ENCODE measurements at regions not wholly inside any gene's neighbourhood (a gene's known extent, or its start where the extent isn't known, plus 50 kb on each side); places are given as distances from the start of the nearest gene placed in this dataset.
"Not testable (repeated sequence)": the region's sequence is repeated elsewhere in the genome, so short reads cannot be mapped to it uniquely, and the experiment has no call there.

- no peak for DNase-seq
- peaks cover 0 to 1% (median 0%) of the 10 kb centered on the region in 6 donors for H3K9me3 Mint-ChIP-seq
- peaks cover 7 to 15% (median 9%) of the 10 kb centered on the region in 3 donors for H3K27me3 Mint-ChIP-seq (ENCODE audit: low read depth in 3 of 3)
- no peaks in the 10 kb centered on the region for H3K4me1 Mint-ChIP-seq
- no peak overlapping the region for H3K27ac Mint-ChIP-seq
- H3K36me3 Mint-ChIP-seq, result no peaks in the 10 kb centered on the region
- H3K4me3 Mint-ChIP-seq, result no peak overlapping the region
Observed at GRCh38 chr7:106562711-106563366, 98.1 kb downstream of the CCDC71L start.

GRCh38 chr7:106561666-106562411 lies 99.1 kb downstream of the CCDC71L start:
- no peak overlapping the region for H3K27ac Mint-ChIP-seq
- peaks cover 7 to 11% (median 9%) of the 10 kb centered on the region in 3 donors for H3K27me3 Mint-ChIP-seq (ENCODE audit: low read depth in 3 of 3)
- H3K36me3 Mint-ChIP-seq, result no peaks in the 10 kb centered on the region
- H3K4me3 Mint-ChIP-seq, result no peak overlapping the region
- H3K4me1 Mint-ChIP-seq, result no peaks in the 10 kb centered on the region
- peaks cover 0 to 1% (median 0%) of the 10 kb centered on the region in 6 donors for H3K9me3 Mint-ChIP-seq
- DNase-seq, result no peak

- Mint-ChIP-seq H3K4me3 (no peak overlapping the region), H3K27me3 (ENCODE audit: low read depth in 3 of 3) (peaks cover 7 to 11% (median 9%) of the 10 kb centered on the region in 3 donors), H3K36me3 (no peaks in the 10 kb centered on the region), H3K4me1 (no peaks in the 10 kb centered on the region), H3K27ac (no peak overlapping the region), H3K9me3 (peaks cover 0 to 1% (median 0%) of the 10 kb centered on the region in 6 donors)
- no peak for DNase-seq
Observed at GRCh38 chr7:106561151-106561550, 99.8 kb downstream of the CCDC71L start.

GRCh38 chr7:106560482-106560881 lies 100.5 kb downstream of the CCDC71L start:
- Mint-ChIP-seq H3K9me3 (peaks cover 0 to 1% (median 0%) of the 10 kb centered on the region in 6 donors), H3K36me3 (no peaks in the 10 kb centered on the region), H3K27me3 (ENCODE audit: low read depth in 3 of 3) (peaks cover 11% of the 10 kb centered on the region in 3 donors), H3K4me3 (no peak overlapping the region), H3K27ac (no peak overlapping the region), H3K4me1 (no peaks in the 10 kb centered on the region)
- DNase-seq, result no peak

DNA sequence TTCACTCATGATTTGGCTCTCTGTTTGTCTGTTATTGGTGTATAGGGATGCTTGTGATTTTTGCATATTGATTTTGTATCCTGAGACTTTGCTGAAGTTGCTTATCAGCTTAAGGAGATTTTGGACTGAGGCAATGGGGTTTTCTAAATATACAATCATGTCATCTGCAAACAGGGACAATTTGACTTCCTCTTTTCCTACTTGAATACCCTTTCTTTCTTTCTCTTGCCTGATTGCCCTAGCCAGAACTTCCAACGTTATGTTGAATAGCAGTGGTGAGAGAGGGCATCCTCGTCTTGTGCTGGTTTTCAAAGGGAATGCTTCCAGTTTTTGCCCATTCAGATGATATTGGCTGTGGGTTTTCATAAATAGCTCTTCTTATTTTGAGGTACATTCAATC lies 104.7 kb downstream of the CCDC71L start:
- H3K36me3 Mint-ChIP-seq, DNase-seq, H3K9me3 Mint-ChIP-seq, H3K27ac Mint-ChIP-seq, H3K4me1 Mint-ChIP-seq, H3K4me3 Mint-ChIP-seq: not testable (repeated sequence)
- peaks cover 6 to 11% (median 10%) of the 10 kb centered on the region in 3 donors for H3K27me3 Mint-ChIP-seq (ENCODE audit: low read depth in 3 of 3)

DNA sequence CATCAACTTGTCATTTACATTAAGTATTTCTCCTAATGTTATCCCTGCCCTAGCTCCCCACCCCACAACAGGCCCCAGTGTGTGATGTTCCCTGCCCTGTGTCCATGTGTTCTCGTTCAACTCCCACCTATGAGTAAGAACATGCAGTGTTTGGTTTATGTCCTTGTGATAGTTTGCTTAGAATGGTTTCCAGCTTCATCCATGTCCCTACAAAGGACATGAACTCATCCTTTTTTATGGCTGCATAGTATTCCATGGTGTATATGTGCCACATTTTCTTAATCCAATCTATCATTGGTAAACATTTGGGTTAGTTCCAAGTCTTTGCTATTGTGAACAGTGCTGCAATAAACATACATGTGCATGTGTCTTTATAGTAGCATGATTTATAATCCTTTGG lies 106.3 kb downstream of the CCDC71L start:
- H3K27ac Mint-ChIP-seq, DNase-seq, H3K36me3 Mint-ChIP-seq, H3K4me3 Mint-ChIP-seq, H3K9me3 Mint-ChIP-seq, H3K4me1 Mint-ChIP-seq: not testable (repeated sequence)
- peaks cover 6 to 11% (median 10%) of the 10 kb centered on the region in 3 donors for H3K27me3 Mint-ChIP-seq (ENCODE audit: low read depth in 3 of 3)

DNA sequence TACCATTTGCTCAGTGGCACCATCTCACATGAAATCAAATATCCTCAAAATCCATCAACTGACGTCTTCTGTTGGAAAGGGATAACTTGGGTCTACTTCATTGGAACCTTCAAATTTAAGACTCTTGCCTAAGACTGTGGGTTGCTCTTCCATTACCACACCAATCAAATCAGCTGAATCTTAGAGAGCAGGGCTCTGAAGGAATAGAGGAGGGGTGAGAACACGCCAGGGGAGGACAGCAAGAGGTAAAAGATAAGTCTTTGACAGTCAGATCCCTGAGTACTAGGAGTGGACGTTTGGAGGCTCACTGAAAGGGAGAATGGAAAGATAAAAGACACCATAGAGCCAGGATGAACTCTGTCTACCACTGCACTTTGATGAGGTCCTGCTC lies 107.5 kb downstream of the CCDC71L start:
- no peak for DNase-seq
- no peaks in the 10 kb centered on the region for H3K4me1 Mint-ChIP-seq
- H3K36me3 Mint-ChIP-seq, result no peaks in the 10 kb centered on the region
- H3K27ac Mint-ChIP-seq, result no peak overlapping the region
- H3K4me3 Mint-ChIP-seq, result no peak overlapping the region
- H3K27me3 Mint-ChIP-seq (ENCODE audit: low read depth in 3 of 3), result peaks cover 3 to 4% (median 4%) of the 10 kb centered on the region in 3 donors
- peaks cover 0 to 1% (median 0%) of the 10 kb centered on the region in 6 donors for H3K9me3 Mint-ChIP-seq

- DNase-seq, result no peak
- Mint-ChIP-seq H3K4me1 (no peaks in the 10 kb centered on the region), H3K36me3 (no peaks in the 10 kb centered on the region), H3K27ac (no peak overlapping the region), H3K9me3 (no peaks in the 10 kb centered on the region), H3K4me3 (no peak overlapping the region), H3K27me3 (ENCODE audit: low read depth in 3 of 3) (peaks cover 3 to 4% (median 4%) of the 10 kb centered on the region in 3 donors)
Observed at GRCh38 chr7:106552645-106553445, 108.1 kb downstream of the CCDC71L start.

DNA sequence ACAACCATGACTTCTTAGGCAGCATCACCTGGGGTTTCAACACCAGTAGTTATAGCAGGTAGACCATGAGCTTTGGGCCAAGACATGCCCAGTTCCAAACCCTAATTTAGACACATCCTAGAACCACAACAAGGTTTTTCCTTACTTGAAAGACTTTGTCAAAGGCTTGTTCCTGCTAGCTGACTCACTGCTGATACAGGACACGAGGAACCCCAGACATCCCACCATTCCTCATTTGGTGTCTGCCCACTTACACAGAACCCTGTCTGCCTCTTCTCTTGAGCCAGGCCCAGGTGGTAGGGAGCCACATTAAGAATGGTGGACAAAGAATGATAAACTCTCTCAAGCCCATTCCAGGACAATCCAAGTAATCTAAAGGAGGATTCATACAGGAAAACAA lies 109.0 kb downstream of the CCDC71L start:
- Mint-ChIP-seq H3K4me1 (no peaks in the 10 kb centered on the region), H3K9me3 (no peaks in the 10 kb centered on the region), H3K4me3 (no peak overlapping the region), H3K27ac (no peak overlapping the region), H3K36me3 (no peaks in the 10 kb centered on the region), H3K27me3 (ENCODE audit: low read depth in 3 of 3) (peaks cover 3 to 5% (median 4%) of the 10 kb centered on the region in 3 donors)
- no peak for DNase-seq

- Mint-ChIP-seq H3K9me3 (no peaks in the 10 kb centered on the region), H3K4me1 (no peaks in the 10 kb centered on the region), H3K27me3 (ENCODE audit: low read depth in 3 of 3) (peaks cover 0 to 2% (median 0%) of the 10 kb centered on the region in 3 donors), H3K4me3 (no peak overlapping the region), H3K27ac (no peak overlapping the region), H3K36me3 (no peaks in the 10 kb centered on the region)
- no peak for DNase-seq
Observed at GRCh38 chr7:106548491-106548890, 112.5 kb downstream of the CCDC71L start.

- Mint-ChIP-seq H3K27me3 (ENCODE audit: low read depth in 3 of 3) (peaks cover 0 to 6% (median 0%) of the 10 kb centered on the region in 3 donors), H3K9me3 (no peaks in the 10 kb centered on the region), H3K4me3 (no peak overlapping the region), H3K4me1 (no peaks in the 10 kb centered on the region), H3K36me3 (no peaks in the 10 kb centered on the region), H3K27ac (no peak overlapping the region)
- DNase-seq, result no peak
Observed at GRCh38 chr7:106545275-106545674, 115.7 kb downstream of the CCDC71L start.

- no peaks in the 10 kb centered on the region for H3K9me3 Mint-ChIP-seq
- no peaks in the 10 kb centered on the region for H3K36me3 Mint-ChIP-seq
- no peaks in the 10 kb centered on the region for H3K4me1 Mint-ChIP-seq
- H3K27me3 Mint-ChIP-seq (ENCODE audit: low read depth in 3 of 3), result peaks cover 0 to 6% (median 0%) of the 10 kb centered on the region in 3 donors
- H3K27ac Mint-ChIP-seq, result no peak overlapping the region
- no peak overlapping the region for H3K4me3 Mint-ChIP-seq
- no peak for DNase-seq
Observed at GRCh38 chr7:106543221-106543757, 117.7 kb downstream of the CCDC71L start.

GRCh38 chr7:106542550-106543220 lies 118.3 kb downstream of the CCDC71L start:
- H3K9me3 Mint-ChIP-seq, result no peaks in the 10 kb centered on the region
- H3K4me3 Mint-ChIP-seq, result no peak overlapping the region
- H3K27ac Mint-ChIP-seq, result no peak overlapping the region
- no peaks in the 10 kb centered on the region for H3K36me3 Mint-ChIP-seq
- H3K27me3 Mint-ChIP-seq (ENCODE audit: low read depth in 3 of 3), result peaks cover 0 to 6% (median 0%) of the 10 kb centered on the region in 3 donors
- DNase-seq, result peak in 2 of 3 donors; percentile 3 to 5
- H3K4me1 Mint-ChIP-seq, result no peaks in the 10 kb centered on the region
